Suppressor macrophage (primary cell): ENCODE measurements at regions not wholly inside any gene's neighbourhood (a gene's known extent, or its start where the extent isn't known, plus 50 kb on each side); places are given as distances from the start of the nearest gene placed in this dataset.
A peak's percentile ranks its signal among the peaks of the same experiment; 100 is the strongest.

Experiments used
- DNase-seq, 4 experiments: peaks; one replicate each; pipeline ENCODE4 v3.0.0-alpha.2; 2020 to 2022

GRCh38 chr12:67457136-67457535, 188.0 kb downstream of the CAND1 start:
- DNase-seq, result peak in 1 of 4 experiments; percentile 36

- peak; percentile 85 to 97 (median 92) for DNase-seq
Measured at GRCh38 chr12:67457778-67458665, 188.9 kb downstream of the CAND1 start.

- no peak for DNase-seq
Measured at GRCh38 chr12:67459173-67459572, 189.4 kb upstream of the DYRK2 start.

- peak in 1 of 4 experiments; percentile 35 for DNase-seq
Measured at GRCh38 chr12:67459578-67459977, 189.0 kb upstream of the DYRK2 start.

GRCh38 chr12:67460388-67460787, 188.2 kb upstream of the DYRK2 start:
- no peak for DNase-seq

GRCh38 chr12:67468549-67469245, 179.8 kb upstream of the DYRK2 start:
- DNase-seq, result no peak

- no peak for DNase-seq
Measured at GRCh38 chr12:67469666-67470065, 178.9 kb upstream of the DYRK2 start.

- DNase-seq, result no peak
Measured at GRCh38 chr12:67471810-67472209, 176.7 kb upstream of the DYRK2 start.

GRCh38 chr12:67472539-67472938, 176.0 kb upstream of the DYRK2 start:
- DNase-seq, result peak in 3 of 4 experiments; percentile 36 to 62 (median 51)

GRCh38 chr12:67474934-67475620, 173.5 kb upstream of the DYRK2 start:
- DNase-seq, result no peak

- no peak for DNase-seq
Measured at GRCh38 chr12:67475725-67476124, 172.8 kb upstream of the DYRK2 start.

GRCh38 chr12:67477681-67478265, 170.8 kb upstream of the DYRK2 start:
- no peak for DNase-seq

GRCh38 chr12:67482751-67483661, 165.5 kb upstream of the DYRK2 start:
- DNase-seq, result peak; percentile 75 to 96 (median 88)

- DNase-seq, result no peak
Measured at GRCh38 chr12:67483871-67484554, 164.5 kb upstream of the DYRK2 start.

GRCh38 chr12:67484791-67485480, 163.6 kb upstream of the DYRK2 start:
- no peak for DNase-seq

- no peak for DNase-seq
Measured at GRCh38 chr12:67486671-67487070, 161.9 kb upstream of the DYRK2 start.

GRCh38 chr12:67488349-67488748, 160.2 kb upstream of the DYRK2 start:
- DNase-seq, result peak in 1 of 4 experiments; percentile 8

- DNase-seq, result no peak
Measured at GRCh38 chr12:67489007-67489406, 159.5 kb upstream of the DYRK2 start.

- DNase-seq, result no peak
Measured at GRCh38 chr12:67496581-67496980, 152.0 kb upstream of the DYRK2 start.

- DNase-seq, result peak in 2 of 4 experiments; percentile 15 to 24
Measured at GRCh38 chr12:67498991-67499390, 149.6 kb upstream of the DYRK2 start.
